Naive thymus-derived CD4-positive, alpha-beta T cell (primary cell): ENCODE measurements at regions not wholly inside any gene's neighbourhood (a gene's known extent, or its start where the extent isn't known, plus 50 kb on each side); places are given as distances from the start of the nearest gene placed in this dataset.
"Not testable (repeated sequence)": the region's sequence is repeated elsewhere in the genome, so short reads cannot be mapped to it uniquely, and the experiment has no call there.

Experiments
- ATAC-seq: fragments of 150-1000 bp; cut with Tn5 transposase; 2 replicates; pipeline ENCODE4 v1.10.0; 2021; ENCODE audit warnings: mild to moderate bottlenecking, moderate library complexity
- CTCF ChIA-PET: fragments of 350-600 bp; sonication (Branson Sonifier 250); formaldehyde crosslinking; loops from one replicate; lab custom pipeline; 2021; ENCODE audit warnings: antibody characterized with exemption; lab: Charles Lee
- POLR2A ChIA-PET: fragments of 350-600 bp; sonication (Branson Sonifier 250); formaldehyde crosslinking; loops from one replicate; lab custom pipeline; 2021; ENCODE audit warnings: antibody characterized with exemption, inconsistent platforms; lab: Charles Lee
- DNase-seq, 9 donors: peaks; one replicate each; pipeline versions ENCODE4 v3.0.0 to v3.0.0-alpha.2; 2020 to 2022; ENCODE audit warnings: mixed read lengths in 1 of 9
- H3K27ac ChIP-seq: one replicate; pipeline ENCODE4 v1.7.0; 2013; ENCODE audit warnings: mild to moderate bottlenecking, low read depth, low read length, moderate library complexity
- H3K27me3 ChIP-seq, 2 donors: one replicate each; pipeline ENCODE4 v1.7.0; 2013; ENCODE audit warnings: low read length in 2 of 2, mild to moderate bottlenecking in 2 of 2, moderate library complexity in 2 of 2; ENCODE audit not compliant: control insufficient read depth in 2 of 2, insufficient read depth in 2 of 2
- H3K36me3 ChIP-seq, 3 experiments: 1 replicate in 2 of 3; 2 replicates in 1 of 3; pipeline ENCODE4 v1.7.0; 2013; ENCODE audit warnings: low read length in 3 of 3, mild to moderate bottlenecking in 3 of 3, moderate library complexity in 1 of 3; ENCODE audit not compliant: insufficient read depth in 3 of 3, control insufficient read depth in 2 of 3
- H3K4me1 ChIP-seq, 2 donors: one replicate each; pipeline ENCODE4 v1.7.0; 2013; ENCODE audit warnings: low read length in 2 of 2, mild to moderate bottlenecking in 2 of 2, moderate library complexity in 1 of 2; ENCODE audit not compliant: control insufficient read depth in 2 of 2, insufficient read depth in 2 of 2
- H3K4me3 ChIP-seq: 2 replicates; pipeline ENCODE4 v1.7.0; 2013; ENCODE audit warnings: mild to moderate bottlenecking, low read length
- H3K9me3 ChIP-seq, 3 experiments: 1 replicate in 2 of 3; 2 replicates in 1 of 3; pipeline ENCODE4 v1.7.0; 2013; ENCODE audit warnings: low read length in 3 of 3; ENCODE audit not compliant: control insufficient read depth in 2 of 3
- H3K27ac Mint-ChIP-seq, 9 donors: one replicate each; pipeline ENCODE4 v1.8.0; 2020 to 2022; ENCODE audit warnings: mixed read lengths in 9 of 9, mild to moderate bottlenecking in 8 of 9, moderate library complexity in 5 of 9, inconsistent platforms in 2 of 9
- H3K27me3 Mint-ChIP-seq, 5 donors: one replicate each; pipeline ENCODE4 v1.8.0; 2021 to 2022; ENCODE audit warnings: mixed read lengths in 5 of 5, mild to moderate bottlenecking in 1 of 5
- H3K36me3 Mint-ChIP-seq, 5 donors: one replicate each; pipeline ENCODE4 v1.8.0; 2020 to 2022; ENCODE audit warnings: mixed read lengths in 5 of 5, mild to moderate bottlenecking in 3 of 5, inconsistent platforms in 1 of 5
- H3K4me1 Mint-ChIP-seq, 7 donors: one replicate each; pipeline ENCODE4 v1.8.0; 2020 to 2022; ENCODE audit warnings: mixed read lengths in 7 of 7, mild to moderate bottlenecking in 3 of 7, inconsistent platforms in 1 of 7
- H3K4me3 Mint-ChIP-seq, 10 donors: one replicate each; pipeline ENCODE4 v1.8.0; 2020 to 2022; ENCODE audit warnings: mild to moderate bottlenecking in 10 of 10, mixed read lengths in 10 of 10, moderate library complexity in 6 of 10, inconsistent platforms in 2 of 10
- H3K9me3 Mint-ChIP-seq, 11 donors: one replicate each; pipeline ENCODE4 v1.8.0; 2020 to 2022; ENCODE audit warnings: mixed read lengths in 11 of 11, mild to moderate bottlenecking in 4 of 11, inconsistent platforms in 1 of 11, moderate library complexity in 1 of 11
- intact Hi-C, 2 donors: fragments of 100-400 bp; cut with micrococcal nuclease; formaldehyde crosslinking; loops; one replicate each; pipeline ENCODE4 v1.15.1; 2023

DNA sequence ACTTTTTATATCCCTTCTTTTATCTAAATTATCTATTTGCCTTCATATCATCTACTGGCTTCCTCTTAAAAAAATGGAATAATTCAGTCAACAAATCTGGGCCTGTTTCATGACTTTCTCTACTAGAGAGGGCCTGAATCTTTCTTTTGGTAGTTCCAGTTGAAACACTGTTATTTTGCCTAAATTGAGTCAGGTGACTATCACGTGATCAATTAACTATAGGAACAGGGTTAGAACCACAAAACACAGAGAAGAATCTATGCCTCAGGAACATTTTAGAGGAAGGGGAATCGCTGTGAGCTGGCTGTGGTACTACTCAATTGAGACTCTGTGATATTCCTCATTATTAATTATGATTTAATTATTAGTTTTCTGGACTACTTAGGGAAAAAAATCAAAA lies 736.7 kb upstream of the PITX2 start:
- Histone ChIP-seq H3K9me3 (no peaks in the 10 kb centered on the region), H3K36me3 (no peaks in the 10 kb centered on the region), H3K4me1 (no peaks in the 10 kb centered on the region), H3K4me3 (no peak overlapping the region), H3K27me3 (no peaks in the 10 kb centered on the region), H3K27ac (no peak overlapping the region)
- POLR2A ChIA-PET = no interaction called here
- CTCF ChIA-PET = no interaction called here
- Mint-ChIP-seq H3K36me3 (no peaks in the 10 kb centered on the region), H3K27ac (no peak overlapping the region), H3K4me1 (no peaks in the 10 kb centered on the region), H3K9me3 (peaks cover 0 to 8% (median 1%) of the 10 kb centered on the region in 11 donors), H3K27me3 (no peaks in the 10 kb centered on the region), H3K4me3 (no peak overlapping the region)
- ATAC-seq (no peak), DNase-seq (no peak)
- intact Hi-C loops = no loop called here

DNA sequence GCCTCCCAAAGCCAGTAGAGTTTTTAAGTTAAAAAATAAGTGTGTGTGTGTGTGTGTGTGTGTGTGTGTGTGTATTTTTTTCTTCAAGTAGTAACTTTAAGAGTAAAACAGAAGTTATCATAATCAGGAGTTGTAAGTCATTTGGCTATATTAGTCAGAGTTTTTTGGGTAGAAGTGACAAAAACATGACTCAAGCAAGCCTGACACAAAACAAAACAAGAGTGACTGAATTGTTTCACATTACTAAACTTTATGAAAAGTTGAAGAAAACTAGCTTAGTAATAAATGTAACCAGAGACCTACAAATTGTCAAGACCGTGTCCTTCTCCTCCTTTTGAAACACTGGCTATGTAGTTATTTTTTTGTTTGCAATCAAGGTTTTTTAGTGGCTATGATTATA lies 738.0 kb upstream of the PITX2 start:
- Histone ChIP-seq H3K9me3 (no peaks in the 10 kb centered on the region), H3K27me3 (no peaks in the 10 kb centered on the region), H3K4me3 (no peak overlapping the region), H3K27ac (no peak overlapping the region), H3K4me1 (no peaks in the 10 kb centered on the region), H3K36me3 (no peaks in the 10 kb centered on the region)
- H3K27me3 Mint-ChIP-seq = no peaks in the 10 kb centered on the region
- intact Hi-C loops = no loop called here
- H3K36me3 Mint-ChIP-seq = no peaks in the 10 kb centered on the region
- no peak for ATAC-seq
- no peak overlapping the region for H3K4me3 Mint-ChIP-seq
- POLR2A ChIA-PET = no interaction called here
- no peaks in the 10 kb centered on the region for H3K4me1 Mint-ChIP-seq
- H3K9me3 Mint-ChIP-seq = peaks cover 0 to 5% (median 1%) of the 10 kb centered on the region in 11 donors
- no peak for DNase-seq
- CTCF ChIA-PET = no interaction called here
- H3K27ac Mint-ChIP-seq = no peak overlapping the region

DNA sequence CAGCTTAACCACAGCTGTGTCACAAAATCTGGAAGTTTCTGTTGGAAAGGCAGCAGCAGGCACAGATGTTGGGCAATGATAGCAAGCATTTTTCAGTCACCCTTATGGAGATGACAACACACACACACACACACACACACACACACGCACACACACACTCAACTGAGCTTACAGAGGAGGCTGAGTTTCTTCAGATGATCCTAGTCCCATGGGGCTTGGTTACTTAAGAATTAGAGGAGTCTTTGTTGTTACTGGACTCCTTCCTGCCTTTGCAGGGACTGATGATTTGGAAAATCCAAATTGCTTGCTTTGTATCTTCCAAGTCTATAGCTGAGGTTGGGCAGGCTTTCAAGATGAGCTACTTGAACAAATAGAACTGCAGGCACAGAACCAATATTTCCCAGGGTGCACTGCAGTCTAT lies 740.1 kb upstream of the PITX2 start:
- no peaks in the 10 kb centered on the region for H3K4me1 ChIP-seq
- H3K4me3 Mint-ChIP-seq = no peak overlapping the region
- H3K4me1 Mint-ChIP-seq = no peaks in the 10 kb centered on the region
- intact Hi-C loops = no loop called here
- ATAC-seq = no peak
- no peaks in the 10 kb centered on the region for H3K27me3 ChIP-seq
- H3K27ac ChIP-seq = no peak overlapping the region
- ChIA-PET POLR2A (no interaction called here), CTCF (no interaction called here)
- H3K36me3 ChIP-seq = no peaks in the 10 kb centered on the region
- H3K27me3 Mint-ChIP-seq = no peaks in the 10 kb centered on the region
- H3K27ac Mint-ChIP-seq = no peak overlapping the region
- H3K9me3 Mint-ChIP-seq = peaks cover 0 to 25% (median 2%) of the 10 kb centered on the region in 11 donors
- H3K36me3 Mint-ChIP-seq = no peaks in the 10 kb centered on the region
- H3K4me3 ChIP-seq = no peak overlapping the region
- DNase-seq = no peak
- H3K9me3 ChIP-seq = no peaks in the 10 kb centered on the region

DNA sequence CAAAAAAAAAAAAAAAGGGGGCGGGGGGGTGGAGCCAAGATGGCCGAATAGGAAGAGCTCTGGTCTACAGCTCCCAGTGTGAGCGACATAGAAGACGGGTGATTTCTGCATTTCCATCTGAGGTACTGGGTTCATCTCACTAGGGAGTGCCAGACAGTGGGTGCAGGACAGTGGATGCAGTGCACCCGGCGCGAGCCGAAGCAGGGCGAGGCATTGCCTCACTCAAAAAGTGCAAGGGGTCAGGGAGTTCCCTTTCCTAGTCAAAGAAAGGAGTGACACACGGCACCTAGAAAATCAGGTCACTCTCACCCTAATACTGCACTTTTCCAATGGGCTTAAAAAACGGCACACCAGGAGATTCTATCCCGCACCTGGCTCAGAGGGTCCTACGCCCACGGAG lies 755.0 kb upstream of the PITX2 start:
- CTCF ChIA-PET, ATAC-seq, H3K4me1 ChIP-seq, H3K4me3 ChIP-seq, H3K4me1 Mint-ChIP-seq, H3K27ac ChIP-seq, H3K36me3 Mint-ChIP-seq, H3K4me3 Mint-ChIP-seq, POLR2A ChIA-PET, DNase-seq, H3K27me3 Mint-ChIP-seq, H3K36me3 ChIP-seq, H3K27ac Mint-ChIP-seq, H3K27me3 ChIP-seq, intact Hi-C loops, H3K9me3 ChIP-seq: not testable (repeated sequence)
- H3K9me3 Mint-ChIP-seq = peaks cover 4 to 14% (median 6%) of the 10 kb centered on the region in 11 donors

DNA sequence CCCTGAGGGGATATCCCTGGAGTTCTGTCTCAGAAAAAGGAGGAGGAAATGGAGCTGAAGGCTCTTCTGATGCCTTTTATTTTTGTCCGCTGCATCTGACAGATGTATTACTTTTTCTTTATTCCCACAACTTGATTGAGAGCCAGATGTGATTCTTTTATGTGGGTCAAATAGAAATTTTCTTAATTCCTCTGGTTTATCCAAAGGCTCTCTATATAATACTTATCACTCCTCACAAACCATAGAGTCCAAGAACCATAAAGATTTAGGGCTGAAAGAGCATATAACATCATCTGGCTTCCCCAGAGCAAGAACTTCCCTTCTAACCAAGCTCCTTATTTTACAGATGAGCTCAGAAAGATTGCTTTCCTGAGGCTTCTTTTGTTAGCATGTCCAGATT lies 756.7 kb upstream of the FAM241A start:
- intact Hi-C loops = no loop called here
- no peaks in the 10 kb centered on the region for H3K36me3 ChIP-seq
- H3K9me3 ChIP-seq = no peaks in the 10 kb centered on the region
- ChIA-PET POLR2A (no interaction called here), CTCF (no interaction called here)
- Mint-ChIP-seq H3K9me3 (peaks cover 3 to 27% (median 12%) of the 10 kb centered on the region in 11 donors), H3K27me3 (no peaks in the 10 kb centered on the region), H3K27ac (no peak overlapping the region), H3K4me1 (no peaks in the 10 kb centered on the region), H3K4me3 (no peak overlapping the region), H3K36me3 (no peaks in the 10 kb centered on the region)
- no peaks in the 10 kb centered on the region for H3K27me3 ChIP-seq
- no peak for ATAC-seq
- no peak overlapping the region for H3K27ac ChIP-seq
- no peak for DNase-seq
- H3K4me3 ChIP-seq = no peak overlapping the region
- no peaks in the 10 kb centered on the region for H3K4me1 ChIP-seq

DNA sequence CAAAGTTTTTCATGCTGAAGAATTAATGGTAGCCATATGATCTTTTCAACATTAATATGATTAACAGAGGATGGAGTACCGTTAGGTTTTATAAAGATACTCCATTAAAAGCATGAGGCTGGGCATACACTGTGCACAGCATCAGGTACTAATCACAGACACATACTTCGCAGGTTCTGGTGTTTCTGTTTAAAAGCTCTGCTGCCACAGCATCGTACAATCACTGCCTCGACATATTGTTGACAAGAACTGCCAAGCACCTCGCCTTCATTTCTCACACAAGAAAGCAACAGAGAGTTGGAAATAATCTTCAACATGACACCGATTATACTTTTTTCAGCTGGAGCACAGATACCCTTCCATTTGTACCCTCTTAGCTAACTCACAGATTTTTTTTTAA lies 753.4 kb upstream of the FAM241A start:
- no peaks in the 10 kb centered on the region for H3K27me3 ChIP-seq
- Mint-ChIP-seq H3K4me3 (no peak overlapping the region), H3K9me3 (peaks cover 1 to 21% (median 8%) of the 10 kb centered on the region in 11 donors), H3K36me3 (no peaks in the 10 kb centered on the region), H3K27me3 (no peaks in the 10 kb centered on the region), H3K27ac (no peak overlapping the region), H3K4me1 (no peaks in the 10 kb centered on the region)
- intact Hi-C loops = no loop called here
- DNase-seq = no peak
- no peaks in the 10 kb centered on the region for H3K4me1 ChIP-seq
- no peak overlapping the region for H3K27ac ChIP-seq
- no peaks in the 10 kb centered on the region for H3K9me3 ChIP-seq
- ChIA-PET CTCF (no interaction called here), POLR2A (no interaction called here)
- H3K4me3 ChIP-seq = no peak overlapping the region
- no peaks in the 10 kb centered on the region for H3K36me3 ChIP-seq
- ATAC-seq = no peak

DNA sequence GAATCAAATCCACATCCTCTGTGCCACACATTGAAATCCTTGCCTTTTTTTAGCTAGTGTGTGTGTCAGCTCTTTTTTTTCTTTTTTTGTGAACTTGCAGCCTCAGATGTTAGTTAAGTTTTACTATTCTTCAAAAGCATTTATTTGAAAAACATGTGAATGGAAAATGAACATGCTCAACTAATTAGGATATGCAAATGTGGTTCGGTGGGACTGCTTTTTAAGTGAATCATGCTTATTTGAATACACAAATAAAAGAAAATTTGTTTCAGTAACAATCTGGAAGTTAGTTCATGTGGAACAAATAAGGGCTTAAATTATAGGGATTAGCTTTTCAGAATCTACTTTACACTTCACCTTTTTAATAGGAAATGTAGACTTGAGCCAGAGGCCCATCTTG lies 751.5 kb upstream of the FAM241A start:
- Mint-ChIP-seq H3K27me3 (no peaks in the 10 kb centered on the region), H3K4me3 (no peak overlapping the region), H3K36me3 (no peaks in the 10 kb centered on the region), H3K27ac (no peak overlapping the region), H3K9me3 (peaks cover 1 to 19% (median 10%) of the 10 kb centered on the region in 11 donors), H3K4me1 (no peaks in the 10 kb centered on the region)
- intact Hi-C loops = no loop called here
- CTCF ChIA-PET = no interaction called here
- Histone ChIP-seq H3K4me1 (no peaks in the 10 kb centered on the region), H3K27me3 (no peaks in the 10 kb centered on the region), H3K9me3 (peaks cover 0 to 2% (median 0%) of the 10 kb centered on the region in 3 experiments), H3K4me3 (no peak overlapping the region), H3K36me3 (no peaks in the 10 kb centered on the region), H3K27ac (no peak overlapping the region)
- DNase-seq = no peak
- no peak for ATAC-seq
- POLR2A ChIA-PET = no interaction called here
